Activated naive CD4-positive, alpha-beta T cell treated with anti-CD3 and anti-CD28 coated beads for 36 hours (primary cell): ENCODE measurements at regions not wholly inside any gene's neighbourhood (a gene's known extent, or its start where the extent isn't known, plus 50 kb on each side); places are given as distances from the start of the nearest gene placed in this dataset.

Source experiments
- CTCF ChIA-PET: fragments of 350-600 bp; sonication (Branson Sonifier 250); formaldehyde crosslinking; loops from one replicate; lab custom pipeline; 2021; ENCODE audit warnings: antibody characterized with exemption; lab: Charles Lee
- DNase-seq: peaks from one replicate; pipeline ENCODE4 v3.0.0-alpha.2; 2020
- H3K27ac Mint-ChIP-seq: one replicate; pipeline ENCODE4 v1.8.0; 2021; ENCODE audit warnings: mild to moderate bottlenecking, mixed read lengths
- H3K27me3 Mint-ChIP-seq: one replicate; pipeline ENCODE4 v1.8.0; 2021; ENCODE audit warnings: low read depth, mixed read lengths
- H3K36me3 Mint-ChIP-seq: one replicate; pipeline ENCODE4 v1.8.0; 2021; ENCODE audit warnings: low read depth, mixed read lengths
- H3K4me1 Mint-ChIP-seq: one replicate; pipeline ENCODE4 v1.8.0; 2021; ENCODE audit warnings: low read depth, mixed read lengths
- H3K4me3 Mint-ChIP-seq: one replicate; pipeline ENCODE4 v1.8.0; 2021; ENCODE audit warnings: mild to moderate bottlenecking, moderate library complexity, mixed read lengths
- H3K9me3 Mint-ChIP-seq: one replicate; pipeline ENCODE4 v1.8.0; 2021; ENCODE audit warnings: mixed read lengths
- intact Hi-C: fragments of 100-400 bp; cut with micrococcal nuclease; formaldehyde crosslinking; loops from one replicate; pipeline ENCODE4 v1.15.1; 2023

- H3K27ac Mint-ChIP-seq: no peak overlapping the region
- intact Hi-C loops: no loop called here
- H3K4me1 Mint-ChIP-seq: no peaks in the 10 kb centered on the region
- no peaks in the 10 kb centered on the region for H3K36me3 Mint-ChIP-seq
- H3K27me3 Mint-ChIP-seq: no peaks in the 10 kb centered on the region
- no peaks in the 10 kb centered on the region for H3K9me3 Mint-ChIP-seq
- H3K4me3 Mint-ChIP-seq: no peak overlapping the region
- CTCF ChIA-PET: interaction anchor here (0.6 kb wide), 1 partner anchor 15 kb away, joined by 3 read pairs; no protein-coding TSS in a partner anchor
- DNase-seq: no peak
These were observed 294.6 kb downstream of the BUD13 start for GRCh38 chr11:116478205-116478604.

- CTCF ChIA-PET: no interaction called here
- H3K4me3 Mint-ChIP-seq: no peak overlapping the region
These were observed 298.9 kb downstream of the BUD13 start for GRCh38 chr11:116473790-116474346.

GRCh38 chr11:116473206-116473769 is 299.5 kb downstream of the BUD13 start:
- H3K27me3 Mint-ChIP-seq: peaks cover 8% of the 10 kb centered on the region
- CTCF ChIA-PET: no interaction called here
- no peak overlapping the region for H3K4me3 Mint-ChIP-seq
- intact Hi-C loops: no loop called here
- no peak overlapping the region for H3K27ac Mint-ChIP-seq
- no peaks in the 10 kb centered on the region for H3K36me3 Mint-ChIP-seq
- no peak for DNase-seq
- no peaks in the 10 kb centered on the region for H3K9me3 Mint-ChIP-seq
- H3K4me1 Mint-ChIP-seq: no peaks in the 10 kb centered on the region

More at GRCh38 chr11:116473790-116474346, 298.9 kb downstream of the BUD13 start:
- Mint-ChIP-seq H3K27ac (no peak overlapping the region), H3K9me3 (no peaks in the 10 kb centered on the region), H3K36me3 (no peaks in the 10 kb centered on the region), H3K27me3 (peaks cover 7% of the 10 kb centered on the region), H3K4me1 (no peaks in the 10 kb centered on the region)
- DNase-seq: no peak
- intact Hi-C loops: no loop called here

- no peak overlapping the region for H3K27ac Mint-ChIP-seq
- H3K4me3 Mint-ChIP-seq: no peak overlapping the region
- intact Hi-C loops: no loop called here
- no peaks in the 10 kb centered on the region for H3K4me1 Mint-ChIP-seq
- H3K36me3 Mint-ChIP-seq: no peaks in the 10 kb centered on the region
- H3K9me3 Mint-ChIP-seq: no peaks in the 10 kb centered on the region
- DNase-seq: no peak
- peaks cover 11% of the 10 kb centered on the region for H3K27me3 Mint-ChIP-seq
- CTCF ChIA-PET: no interaction called here
These were observed 300.1 kb downstream of the BUD13 start for GRCh38 chr11:116472651-116473050.

GRCh38 chr11:116471608-116472256 is 301.1 kb downstream of the BUD13 start:
- no peak overlapping the region for H3K4me3 Mint-ChIP-seq
- no peak overlapping the region for H3K27ac Mint-ChIP-seq
- peaks cover 11% of the 10 kb centered on the region for H3K27me3 Mint-ChIP-seq
- no peaks in the 10 kb centered on the region for H3K9me3 Mint-ChIP-seq
- H3K36me3 Mint-ChIP-seq: no peaks in the 10 kb centered on the region
- intact Hi-C loops: no loop called here
- no peak for DNase-seq
- CTCF ChIA-PET: no interaction called here
- H3K4me1 Mint-ChIP-seq: no peaks in the 10 kb centered on the region

GRCh38 chr11:116468699-116469098 is 304.1 kb downstream of the BUD13 start:
- CTCF ChIA-PET: no interaction called here
- no peaks in the 10 kb centered on the region for H3K36me3 Mint-ChIP-seq
- H3K27ac Mint-ChIP-seq: no peak overlapping the region

GRCh38 chr11:116467823-116468222 is 305.0 kb downstream of the BUD13 start:
- H3K9me3 Mint-ChIP-seq: no peaks in the 10 kb centered on the region
- CTCF ChIA-PET: no interaction called here
- H3K4me1 Mint-ChIP-seq: no peaks in the 10 kb centered on the region
- intact Hi-C loops: no loop called here
- H3K36me3 Mint-ChIP-seq: no peaks in the 10 kb centered on the region
- no peak overlapping the region for H3K4me3 Mint-ChIP-seq
- peaks cover 11% of the 10 kb centered on the region for H3K27me3 Mint-ChIP-seq
- no peak overlapping the region for H3K27ac Mint-ChIP-seq
- no peak for DNase-seq

More at GRCh38 chr11:116468699-116469098, 304.1 kb downstream of the BUD13 start:
- intact Hi-C loops: no loop called here
- DNase-seq: no peak
- peaks cover 11% of the 10 kb centered on the region for H3K27me3 Mint-ChIP-seq
- no peaks in the 10 kb centered on the region for H3K9me3 Mint-ChIP-seq
- no peaks in the 10 kb centered on the region for H3K4me1 Mint-ChIP-seq
- H3K4me3 Mint-ChIP-seq: no peak overlapping the region

- Mint-ChIP-seq H3K4me1 (no peaks in the 10 kb centered on the region), H3K27me3 (peaks cover 10% of the 10 kb centered on the region), H3K27ac (no peak overlapping the region), H3K9me3 (no peaks in the 10 kb centered on the region), H3K36me3 (no peaks in the 10 kb centered on the region), H3K4me3 (no peak overlapping the region)
- DNase-seq: no peak
- intact Hi-C loops: no loop called here
- CTCF ChIA-PET: no interaction called here
These were observed 306.0 kb downstream of the BUD13 start for GRCh38 chr11:116466801-116467200.

GRCh38 chr11:116466191-116466590 is 306.6 kb downstream of the BUD13 start:
- Mint-ChIP-seq H3K9me3 (no peaks in the 10 kb centered on the region), H3K36me3 (no peaks in the 10 kb centered on the region), H3K4me3 (no peak overlapping the region), H3K27me3 (peaks cover 13% of the 10 kb centered on the region), H3K27ac (no peak overlapping the region), H3K4me1 (no peaks in the 10 kb centered on the region)
- no peak for DNase-seq
- CTCF ChIA-PET: no interaction called here
- intact Hi-C loops: no loop called here

- no peaks in the 10 kb centered on the region for H3K4me1 Mint-ChIP-seq
- intact Hi-C loops: no loop called here
- H3K9me3 Mint-ChIP-seq: no peaks in the 10 kb centered on the region
- H3K36me3 Mint-ChIP-seq: no peaks in the 10 kb centered on the region
- DNase-seq: no peak
- no peak overlapping the region for H3K4me3 Mint-ChIP-seq
- no peak overlapping the region for H3K27ac Mint-ChIP-seq
- CTCF ChIA-PET: interaction anchor here (0.6 kb wide), 1 partner anchor 810 kb away, joined by 4 read pairs; no protein-coding TSS in a partner anchor
- peaks cover 15% of the 10 kb centered on the region for H3K27me3 Mint-ChIP-seq
These were observed 307.7 kb downstream of the BUD13 start for GRCh38 chr11:116465056-116465455.

GRCh38 chr11:116461789-116462188 is 311.0 kb downstream of the BUD13 start:
- Mint-ChIP-seq H3K27me3 (peaks cover 22% of the 10 kb centered on the region), H3K36me3 (no peaks in the 10 kb centered on the region), H3K27ac (no peak overlapping the region), H3K4me1 (no peaks in the 10 kb centered on the region), H3K4me3 (no peak overlapping the region), H3K9me3 (no peaks in the 10 kb centered on the region)
- DNase-seq: no peak
- intact Hi-C loops: no loop called here
- CTCF ChIA-PET: no interaction called here

- Mint-ChIP-seq H3K36me3 (no peaks in the 10 kb centered on the region), H3K4me3 (no peak overlapping the region)
These were observed 312.4 kb downstream of the BUD13 start for GRCh38 chr11:116460156-116460920.

More at GRCh38 chr11:116460156-116460920, 312.4 kb downstream of the BUD13 start:
- peaks cover 22% of the 10 kb centered on the region for H3K27me3 Mint-ChIP-seq
- CTCF ChIA-PET: no interaction called here
- intact Hi-C loops: no loop called here
- H3K4me1 Mint-ChIP-seq: no peaks in the 10 kb centered on the region
- no peaks in the 10 kb centered on the region for H3K9me3 Mint-ChIP-seq
- no peak overlapping the region for H3K27ac Mint-ChIP-seq
- DNase-seq: no peak
